Suppressor macrophage treated with lipopolysaccharide for 1 hour (primary cell): ENCODE measurements at regions not wholly inside any gene's neighbourhood (a gene's known extent, or its start where the extent isn't known, plus 50 kb on each side); places are given as distances from the start of the nearest gene placed in this dataset.

Experiments
- DNase-seq, 3 donors: peaks; one replicate each; pipeline ENCODE4 v3.0.0-alpha.2; 2020 to 2022

DNA sequence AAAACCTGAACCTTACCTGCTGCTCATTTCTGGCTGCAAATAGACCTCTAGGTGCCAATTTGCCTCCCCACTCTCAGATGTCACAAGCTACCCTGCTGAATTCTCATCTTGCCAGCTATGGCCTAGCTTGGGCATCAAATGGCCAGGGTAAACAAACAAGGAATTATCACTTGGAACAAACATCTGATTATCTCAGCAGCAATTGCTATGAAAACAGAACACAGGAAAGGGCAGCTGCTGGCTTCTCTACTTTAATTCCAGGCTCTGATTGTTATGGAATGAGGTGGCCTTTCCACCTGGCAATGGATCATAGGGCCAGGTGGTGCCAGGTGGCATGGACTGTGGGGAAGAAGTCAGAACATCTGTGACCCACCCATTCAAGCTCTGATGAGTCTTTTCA is 505.1 kb downstream of the TLR4 start:
- no peak for DNase-seq

DNA sequence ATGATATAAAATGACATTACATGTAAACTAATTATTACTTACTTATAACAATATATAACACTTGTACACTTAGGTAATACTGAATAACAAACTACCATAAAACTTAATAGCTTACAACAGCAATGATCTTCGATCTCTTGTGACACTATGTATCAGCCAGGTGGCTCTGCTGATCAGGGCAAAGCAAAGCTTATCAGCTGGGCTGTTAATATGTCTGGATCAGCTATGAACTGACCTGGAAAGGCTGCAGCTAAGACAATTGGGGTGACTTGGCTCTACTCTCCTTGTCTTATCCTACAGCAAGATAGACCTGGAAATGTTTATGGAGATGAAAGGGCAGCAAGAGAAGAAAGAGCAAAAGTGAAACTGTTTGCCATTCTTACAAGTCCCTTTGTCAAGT is 511.3 kb downstream of the TLR4 start:
- no peak for DNase-seq

DNA sequence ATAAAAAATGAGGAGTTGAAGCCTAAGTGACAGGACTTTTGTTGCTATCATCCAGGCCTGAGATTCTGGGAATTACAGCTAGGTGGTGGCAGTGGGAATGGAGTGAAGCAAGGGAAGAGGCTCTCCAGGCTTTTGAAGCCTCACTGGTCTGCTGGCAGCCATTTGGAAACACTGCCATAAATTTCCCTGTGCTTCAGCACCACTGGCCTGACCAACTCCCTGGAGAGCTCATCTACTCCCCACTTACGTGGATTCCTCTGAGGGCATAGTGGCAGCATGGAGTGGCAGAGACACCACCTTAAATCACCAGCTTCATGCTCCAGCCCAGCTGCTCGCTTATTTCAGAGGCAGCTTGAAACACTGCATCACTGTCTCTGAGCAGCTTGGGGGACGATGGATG is 518.2 kb downstream of the TLR4 start:
- DNase-seq: no peak

DNA sequence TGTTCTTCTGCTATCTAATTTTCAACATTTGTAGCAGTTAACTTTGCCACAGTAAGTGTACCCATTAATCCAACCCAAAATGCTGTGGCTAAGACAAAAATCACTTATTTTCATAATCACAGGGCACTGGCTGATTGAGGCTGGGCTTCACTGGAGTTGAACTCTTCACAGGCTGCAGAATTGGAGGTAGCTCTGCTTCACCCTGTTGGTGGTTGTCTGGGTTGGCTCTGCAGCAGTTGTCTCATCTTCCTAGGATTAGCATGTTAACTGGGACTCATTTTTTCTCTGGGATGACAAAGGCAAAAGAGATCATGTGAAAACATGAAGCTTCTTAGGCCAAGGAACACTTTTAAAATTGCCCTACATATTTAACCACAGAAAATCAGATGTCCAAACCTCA is 518.9 kb downstream of the TLR4 start:
- DNase-seq: no peak

DNA sequence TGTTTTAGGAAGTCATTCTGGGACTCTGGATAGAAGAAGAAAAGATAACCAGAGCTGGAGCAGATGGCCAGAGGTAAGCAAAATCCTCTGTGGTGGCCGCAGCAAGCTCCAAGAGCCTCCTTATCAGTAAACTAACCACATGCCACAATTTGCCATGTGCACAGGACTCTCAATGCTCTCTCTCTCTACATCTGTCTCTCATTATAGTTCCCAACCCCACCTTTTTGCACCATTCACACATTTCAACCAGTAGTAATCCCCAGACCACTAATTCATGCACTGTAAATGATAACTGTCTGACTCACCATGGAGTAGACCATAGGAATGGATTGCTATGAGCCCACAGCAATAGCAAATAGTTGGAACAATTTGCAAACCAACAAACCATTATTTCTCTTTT is 526.1 kb downstream of the TLR4 start:
- no peak for DNase-seq

DNA sequence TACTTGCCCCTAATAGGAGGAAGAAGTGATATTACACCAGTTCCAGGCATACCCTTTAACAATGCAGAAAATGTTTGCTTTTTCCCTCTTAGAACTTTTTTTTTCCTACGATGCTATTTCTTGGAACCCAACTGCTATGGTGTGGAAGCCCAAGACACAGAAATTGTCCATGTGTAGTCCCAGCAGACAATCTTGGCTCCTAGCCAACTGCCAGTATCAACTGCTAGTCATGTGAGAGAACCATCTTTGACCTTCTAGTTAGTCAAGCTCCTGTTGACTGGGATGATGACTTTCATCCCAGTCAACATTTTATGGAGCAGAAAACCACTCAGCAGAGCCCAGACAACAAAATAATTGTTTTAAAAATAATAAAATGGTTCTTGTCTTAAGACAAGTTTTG is 532.4 kb downstream of the TLR4 start:
- DNase-seq: no peak

DNA sequence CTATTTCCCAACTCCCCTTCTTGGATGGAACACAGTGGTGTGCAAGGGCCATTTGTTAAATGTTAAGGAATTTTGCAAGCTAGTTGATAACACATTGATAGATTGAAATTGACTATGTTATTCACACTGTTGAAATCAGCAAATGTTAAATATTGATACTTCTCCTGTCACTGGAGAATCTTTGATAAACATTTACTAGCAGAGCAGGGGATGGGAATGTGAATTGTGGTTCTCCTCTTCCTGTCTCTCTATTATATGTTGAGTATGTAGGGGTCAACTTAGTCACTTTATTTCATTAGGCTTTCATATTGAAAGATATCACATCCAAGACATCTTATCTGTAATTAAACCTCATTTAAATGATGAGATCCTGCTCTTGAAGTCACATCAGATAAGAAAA is 533.9 kb downstream of the TLR4 start:
- DNase-seq: no peak

DNA sequence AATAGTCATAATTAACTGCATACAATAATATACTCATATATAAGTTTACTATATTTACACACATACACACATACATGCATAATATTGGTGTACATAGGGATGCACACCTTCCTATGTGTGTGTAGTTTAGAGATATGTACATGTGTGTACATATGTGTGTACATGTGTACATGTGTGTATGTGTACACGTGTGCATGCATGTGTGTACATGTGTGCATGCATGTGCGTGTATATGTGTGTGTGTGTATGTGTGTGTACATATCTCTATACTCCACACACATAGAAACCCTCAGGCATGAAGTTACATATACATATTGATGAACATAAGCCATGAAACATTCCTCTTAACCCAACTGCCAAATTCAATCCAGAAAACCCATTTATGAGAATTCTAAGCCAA is 547.8 kb downstream of the TLR4 start:
- DNase-seq: no peak

DNA sequence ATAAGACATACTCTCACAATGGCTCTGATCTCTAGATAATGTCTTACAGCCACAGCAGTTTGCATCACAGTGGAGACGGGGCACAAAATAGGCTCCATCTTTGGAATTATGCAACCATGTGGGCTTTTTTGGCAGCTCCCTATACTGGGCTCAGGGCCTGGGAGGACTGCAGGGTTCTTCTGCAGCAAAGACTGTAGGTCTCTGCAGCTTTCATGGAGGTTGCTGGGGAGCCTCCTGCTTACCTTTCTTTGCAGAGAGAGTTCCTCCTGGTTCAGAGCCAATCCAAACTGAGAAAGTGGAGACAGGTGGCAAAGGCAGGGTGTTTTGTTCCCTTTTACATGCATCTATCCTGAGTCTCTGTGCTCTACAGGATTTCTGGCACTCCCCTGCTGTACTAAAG is 558.0 kb downstream of the TLR4 start:
- no peak for DNase-seq

DNA sequence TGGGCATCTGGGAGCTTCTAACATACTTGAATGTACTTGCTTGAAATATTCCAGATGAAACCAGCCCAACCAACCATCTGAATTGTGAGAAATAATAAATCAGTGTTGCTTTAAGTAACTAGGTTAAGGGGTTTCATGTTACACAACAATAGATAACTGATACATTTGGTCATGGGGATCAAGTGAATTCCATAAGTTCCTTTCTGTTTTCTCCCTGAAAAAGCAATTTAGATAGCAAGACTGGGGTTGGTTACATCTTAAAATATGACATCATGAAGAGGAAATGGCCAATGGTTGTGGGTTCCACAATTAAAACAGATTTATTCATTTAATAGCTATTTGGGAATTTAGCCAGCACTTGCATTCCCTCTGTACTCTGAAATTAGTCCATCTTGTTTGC is 559.7 kb downstream of the TLR4 start:
- DNase-seq: no peak

DNA sequence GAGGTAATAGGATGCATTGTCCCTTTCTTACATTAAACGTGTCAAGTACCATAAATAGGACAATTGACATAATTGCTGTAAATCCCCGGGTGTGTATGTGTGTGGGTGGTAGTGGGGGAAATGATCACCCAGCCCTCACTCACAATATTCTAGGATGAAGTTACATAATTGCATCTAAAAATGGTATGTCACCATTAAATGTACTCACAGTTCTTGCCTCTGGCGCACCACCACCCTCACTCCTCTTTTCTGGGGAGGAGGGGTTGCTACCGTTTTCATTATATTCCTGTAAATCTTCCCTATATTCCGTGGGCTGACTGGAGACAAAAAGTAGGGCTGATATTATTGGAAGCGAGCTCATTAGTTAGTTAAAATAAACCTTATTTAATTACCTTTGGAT is 563.8 kb downstream of the TLR4 start:
- no peak for DNase-seq

DNA sequence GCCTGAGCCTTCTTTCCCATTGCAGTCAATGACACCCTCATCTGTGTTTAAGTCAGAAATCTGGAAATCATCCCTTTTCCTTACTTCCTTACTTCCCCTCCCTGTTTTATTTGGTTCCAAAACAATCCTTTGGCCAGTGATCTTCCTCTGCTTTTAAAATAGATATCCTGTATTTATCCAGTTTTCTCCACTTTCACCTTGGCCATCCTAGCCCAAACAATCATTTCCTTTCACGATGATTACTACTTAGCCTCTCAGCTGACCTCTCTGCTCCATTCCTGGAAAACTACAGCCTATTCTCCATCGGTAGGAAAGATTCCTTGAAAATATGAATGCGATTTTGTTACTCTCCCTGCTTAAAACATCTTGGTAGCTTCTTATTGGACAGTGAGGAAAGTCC is 565.4 kb downstream of the TLR4 start:
- no peak for DNase-seq

DNA sequence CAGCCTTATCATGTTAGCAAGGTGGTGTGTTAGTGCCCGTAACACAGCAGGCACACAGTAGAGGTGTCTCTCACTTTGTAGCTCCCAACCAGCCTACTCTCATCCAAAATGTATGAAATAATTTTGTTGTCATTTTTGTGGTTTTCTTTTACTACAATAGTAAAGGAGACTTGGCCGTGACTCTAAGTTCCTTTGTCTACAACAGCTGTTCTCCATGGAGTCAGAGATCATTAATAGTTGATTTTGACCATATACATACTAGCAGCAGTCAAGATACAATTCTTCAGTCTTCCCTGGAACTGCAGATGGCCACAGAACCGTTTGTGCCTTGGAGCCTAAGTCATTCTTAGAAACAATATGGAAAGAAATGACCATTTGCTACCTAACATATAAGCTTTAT is 567.1 kb downstream of the TLR4 start:
- DNase-seq: no peak

DNA sequence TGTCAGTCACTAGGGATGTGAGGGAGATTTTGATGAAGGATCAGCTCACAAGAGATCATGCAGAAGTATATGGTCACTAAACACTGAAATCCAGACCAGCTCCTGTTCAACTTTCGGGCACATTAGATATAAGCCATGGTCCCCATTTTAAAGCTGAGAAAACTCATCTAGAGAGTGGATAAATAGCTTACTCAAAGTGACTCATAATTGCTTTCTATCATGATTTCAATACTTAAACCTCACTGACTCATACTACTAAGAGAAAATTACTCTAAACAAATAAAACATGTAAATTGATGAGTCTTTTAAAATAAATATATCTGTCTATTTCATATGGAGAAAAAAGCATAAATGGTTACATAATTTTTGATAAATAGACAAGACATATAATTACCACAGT is 567.7 kb downstream of the TLR4 start:
- DNase-seq: no peak

DNA sequence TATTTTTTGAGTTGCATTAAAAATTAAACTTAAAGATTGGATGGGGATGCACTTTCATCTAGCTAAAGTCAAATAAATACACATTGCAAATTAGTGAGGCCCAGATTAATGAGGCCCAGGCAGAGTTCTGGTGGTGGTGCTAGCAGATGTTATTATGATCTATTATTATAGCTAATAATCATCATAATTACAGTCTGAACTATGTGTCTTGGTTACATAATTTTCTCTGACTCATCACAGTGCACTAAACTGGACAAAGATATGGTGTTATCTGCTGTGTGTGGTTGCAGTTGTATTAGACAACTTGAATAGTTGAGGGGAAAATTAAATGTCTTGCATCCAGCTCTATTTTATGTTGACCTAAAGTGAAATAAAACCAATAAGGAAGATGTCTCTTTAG is 568.8 kb downstream of the TLR4 start:
- no peak for DNase-seq

DNA sequence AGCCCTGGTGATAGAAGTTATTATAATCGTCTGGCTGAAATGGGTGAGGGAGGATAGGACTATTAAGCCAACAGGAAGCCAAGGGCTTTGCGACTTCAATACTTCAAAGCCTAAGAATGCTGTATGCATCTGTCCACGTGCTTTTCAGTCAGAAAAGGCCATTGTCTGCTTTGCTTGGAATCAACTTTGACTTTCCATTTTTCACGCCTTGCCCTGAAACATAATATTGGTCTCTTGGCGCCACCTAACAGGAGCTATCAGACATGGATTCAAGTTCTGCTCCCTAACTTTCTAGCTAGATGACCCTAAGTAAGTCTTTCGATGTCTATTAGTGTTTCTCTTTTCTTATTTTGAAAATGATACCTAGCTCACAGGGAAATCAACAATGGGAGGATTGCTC is 572.6 kb downstream of the TLR4 start:
- DNase-seq: no peak

DNA sequence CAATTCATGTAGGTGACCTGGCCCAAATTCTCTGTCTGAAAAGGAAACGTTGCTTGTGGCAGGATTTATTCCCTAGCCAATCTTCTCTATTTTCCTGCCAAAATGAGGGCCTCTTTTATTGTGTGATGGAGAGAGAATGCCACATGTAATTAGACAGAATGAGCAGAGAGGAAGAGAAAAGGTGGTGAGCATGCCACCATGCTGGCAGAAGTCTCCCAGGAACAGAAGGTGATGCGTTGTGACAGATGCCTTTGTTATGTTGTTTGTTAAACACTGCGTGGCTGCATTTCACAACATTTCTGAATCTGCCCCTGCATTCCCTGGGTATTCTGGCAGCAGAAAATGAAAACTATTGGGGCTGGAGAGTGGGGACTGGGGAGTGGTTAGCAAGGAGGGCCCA is 577.6 kb downstream of the TLR4 start:
- no peak for DNase-seq

DNA sequence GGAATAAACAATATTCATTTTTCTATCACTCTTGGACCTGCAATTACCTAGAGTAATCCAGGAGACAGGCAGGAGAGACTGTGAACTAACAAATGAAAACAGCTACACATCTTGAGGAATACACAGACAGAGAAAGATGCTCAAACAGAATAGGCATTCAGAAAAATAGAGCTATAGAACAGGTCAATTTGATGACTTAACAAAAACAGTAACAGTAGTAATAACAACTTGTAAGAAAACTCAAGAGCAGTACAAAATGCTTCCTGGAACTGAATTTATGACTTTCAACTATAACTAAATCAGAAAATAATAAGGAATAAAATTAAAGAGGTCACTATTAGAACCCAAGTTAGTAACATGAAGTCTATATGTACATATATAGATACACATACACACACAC is 579.3 kb downstream of the TLR4 start:
- no peak for DNase-seq

DNA sequence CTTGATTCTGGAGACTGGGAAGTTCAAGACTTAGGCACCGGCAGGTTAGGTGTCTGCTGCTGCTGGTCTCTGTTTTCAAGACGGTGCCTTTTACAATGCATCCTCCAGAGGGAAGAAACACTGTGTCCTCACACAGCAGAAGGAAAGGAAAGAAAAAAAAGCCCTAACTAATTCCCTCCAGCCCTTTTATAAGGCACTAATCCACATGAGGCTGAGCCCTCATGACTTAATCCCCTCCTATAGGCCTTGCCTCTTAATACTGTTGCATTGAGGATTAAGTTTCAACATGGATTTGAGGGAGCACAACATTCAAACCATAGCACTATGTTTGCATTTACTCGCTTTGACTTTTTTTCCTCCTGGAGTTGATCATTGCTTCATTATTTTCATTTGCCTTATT is 585.9 kb downstream of the TLR4 start:
- no peak for DNase-seq

DNA sequence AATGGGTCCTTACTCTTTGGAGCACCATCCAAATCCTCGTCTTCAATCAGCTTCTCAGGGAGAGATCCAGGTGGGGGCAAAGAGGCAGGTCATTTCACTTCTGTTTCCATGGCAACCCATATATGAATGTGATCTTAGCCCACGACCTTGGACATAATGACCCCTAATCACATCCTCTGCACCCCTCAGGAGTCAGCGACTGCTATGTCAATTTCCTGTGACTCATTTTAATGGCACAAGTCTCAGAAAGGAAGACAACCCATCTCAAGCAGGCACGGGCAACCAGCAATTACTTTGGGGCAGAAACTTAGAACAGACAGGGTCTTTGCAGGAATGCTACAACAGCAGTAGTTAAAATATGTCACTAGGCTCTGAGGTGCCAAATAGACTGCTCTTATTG is 591.2 kb downstream of the TLR4 start:
- DNase-seq: no peak

DNA sequence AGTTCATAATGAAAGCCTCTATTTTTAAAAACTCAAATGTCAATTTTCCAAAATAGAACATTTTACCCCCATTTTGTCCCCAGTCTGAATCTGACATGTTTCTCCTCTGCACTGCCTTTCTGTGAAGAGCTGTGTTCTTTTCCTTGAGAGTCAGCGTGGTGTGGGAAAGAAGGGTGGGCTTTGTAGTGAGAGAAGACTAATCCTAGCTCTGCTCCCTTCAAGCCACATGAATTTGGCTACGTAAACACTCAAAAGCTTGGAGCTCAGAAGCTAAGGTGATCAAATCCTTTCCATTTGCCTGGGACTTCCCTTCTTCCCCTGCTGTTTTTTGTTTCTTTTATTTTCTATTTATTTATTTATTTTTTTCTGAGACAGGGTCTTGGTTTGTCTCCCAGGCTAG is 598.5 kb downstream of the TLR4 start:
- DNase-seq: no peak

DNA sequence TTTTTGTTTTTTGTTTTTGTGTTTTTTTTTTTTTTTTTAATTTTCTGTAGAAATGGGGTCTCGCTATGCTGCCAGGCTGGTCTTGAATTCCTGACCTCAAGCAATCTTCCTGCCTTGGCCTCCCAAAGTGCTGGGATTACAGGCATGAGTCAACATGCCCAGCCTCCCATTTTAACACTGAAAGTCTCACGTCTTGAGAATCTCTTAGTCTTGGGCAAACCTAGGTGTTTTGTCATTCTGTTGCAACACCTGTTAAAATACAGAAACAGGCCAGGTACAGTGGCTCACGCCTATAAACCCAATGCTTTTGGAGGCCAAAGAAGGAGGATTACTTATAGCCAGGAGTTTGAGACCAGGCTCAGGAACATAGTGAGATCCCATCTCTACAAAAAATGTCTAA is 599.0 kb downstream of the TLR4 start:
- no peak for DNase-seq

DNA sequence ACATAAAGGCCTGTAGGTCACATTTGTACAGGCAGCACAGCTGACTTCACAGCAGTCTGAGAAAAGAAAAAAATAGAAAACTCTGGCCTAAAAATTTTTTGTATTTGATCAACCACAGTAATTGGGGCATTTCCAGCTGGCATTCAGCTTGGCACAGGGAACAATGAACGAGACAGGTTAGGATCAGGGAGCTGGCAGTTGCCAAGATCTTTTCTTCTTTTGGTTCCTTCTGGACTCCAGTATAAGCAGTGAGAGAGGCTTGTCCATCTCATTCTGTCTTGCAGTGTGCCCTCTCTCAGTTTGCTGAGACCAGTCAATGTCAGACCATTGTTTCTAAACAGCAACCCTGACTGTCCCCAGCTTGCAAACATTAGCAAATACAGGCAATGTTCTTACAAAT is 601.1 kb downstream of the TLR4 start:
- DNase-seq: no peak

DNA sequence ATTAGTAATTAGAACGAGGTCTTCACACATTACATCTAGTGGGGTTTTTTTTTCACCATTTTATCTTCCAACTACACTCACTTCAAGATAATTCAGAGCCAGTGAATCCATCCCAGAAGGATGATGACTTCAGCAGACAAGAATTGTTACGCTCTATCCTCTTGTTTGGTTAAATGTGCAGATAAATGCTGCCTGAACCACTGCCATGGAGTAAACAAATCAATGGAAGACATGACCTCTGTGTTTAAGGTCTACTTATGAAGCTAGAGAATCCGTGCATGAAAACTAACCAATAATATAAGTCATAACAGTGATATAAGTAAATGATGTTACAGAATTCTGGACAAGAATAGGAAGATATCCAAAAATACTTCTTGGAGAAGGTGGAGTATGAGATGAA is 602.6 kb downstream of the TLR4 start:
- no peak for DNase-seq

DNA sequence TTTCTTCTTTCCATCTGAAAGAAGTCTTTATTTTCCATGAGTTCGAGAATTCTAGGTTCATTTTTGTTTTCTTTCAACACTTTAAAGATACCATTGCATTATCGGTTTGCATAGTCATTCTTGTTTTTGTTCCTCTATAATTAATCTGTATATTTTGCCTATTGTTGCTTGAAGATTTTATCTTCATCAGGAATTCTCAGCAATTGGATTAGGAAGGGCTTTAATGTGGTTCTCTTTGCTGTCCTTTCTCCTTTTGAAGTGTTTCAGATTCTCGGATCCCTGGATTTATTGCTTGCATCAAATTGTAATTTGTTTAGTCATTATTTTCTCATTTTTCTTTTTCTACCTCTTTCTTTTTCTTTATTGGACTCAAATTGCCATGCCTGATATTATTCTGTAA is 609.8 kb downstream of the TLR4 start:
- no peak for DNase-seq

DNA sequence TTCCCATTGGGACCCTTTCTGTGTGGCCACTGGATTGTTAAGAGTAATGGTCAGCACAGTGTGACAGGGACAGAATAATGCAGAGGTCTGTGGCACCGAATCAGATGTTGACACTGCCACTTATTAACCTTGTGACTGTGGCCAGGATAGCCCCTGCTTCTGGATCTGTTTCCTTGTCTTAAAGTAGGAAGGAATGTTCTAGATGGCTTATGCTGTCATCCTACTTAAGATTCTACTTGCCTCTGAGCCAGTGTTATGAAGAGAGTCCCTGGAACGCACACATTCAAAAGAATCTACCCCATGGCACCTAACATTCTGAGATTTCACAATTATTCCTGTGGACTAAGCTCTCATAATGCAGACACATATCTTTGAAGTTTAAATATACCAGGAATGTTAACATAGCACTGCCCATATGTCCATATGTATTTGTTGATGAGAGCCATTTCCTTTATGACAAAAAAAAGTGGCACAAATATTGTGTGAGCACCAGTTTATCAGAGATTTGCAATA is 612.7 kb downstream of the TLR4 start:
- no peak for DNase-seq
